ENCODE measurements at regions not wholly inside any gene's neighbourhood (a gene's known extent, or its start where the extent isn't known, plus 50 kb on each side); places are given as distances from the start of the nearest gene placed in this dataset.

DNA sequence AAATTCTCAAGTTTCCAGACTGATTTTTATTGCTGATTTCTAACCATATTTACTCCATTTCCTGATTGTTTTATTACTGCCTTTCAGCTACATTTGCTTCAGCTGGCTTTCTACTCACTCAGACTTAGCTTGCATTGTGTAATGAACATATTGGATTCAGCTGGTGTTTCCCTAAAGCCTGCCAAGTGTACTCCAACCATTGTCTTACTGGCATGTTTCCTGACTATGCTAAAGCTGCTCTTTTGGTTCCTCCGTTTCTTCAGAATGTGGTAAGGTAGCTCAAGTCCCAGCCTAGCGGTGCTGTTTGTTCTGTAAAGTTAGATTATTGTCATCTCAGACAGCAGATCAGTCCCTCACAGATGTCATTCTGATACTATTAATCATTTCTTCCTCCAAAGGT, 53.1 kb upstream of the GLRA2 start:
- no peak for TF ChIP-seq EZH2phosphoT487 (IDR thresholded peaks at IDR 0.05; ENCODE audit: borderline replicate concordance)
- no peak for TF ChIP-seq CTCF (conservative IDR thresholded peaks at IDR 0.05; ENCODE audit: low read length)
- Histone ChIP-seq H3K27me3 (ENCODE audit: insufficient read depth, low read length, poor library complexity, severe bottlenecking) (no peaks in the 10 kb centered on the region), H3F3A (ENCODE audit: low read depth) (no peaks in the 10 kb centered on the region), H2AFZ (ENCODE audit: low read length) (no peak overlapping the region), H3K4me2 (ENCODE audit: low read depth, low read length, poor library complexity, severe bottlenecking) (no peak overlapping the region), H3K4me1 (ENCODE audit: insufficient read depth, low read length, poor library complexity, severe bottlenecking) (no peaks in the 10 kb centered on the region), H3K4me3 (ENCODE audit: low read length, poor library complexity, severe bottlenecking) (no peak overlapping the region), H3K9me2 (replicated peaks; ENCODE audit: low read depth, low read length) (no peaks in the 10 kb centered on the region), H3K36me3 (ENCODE audit: insufficient read depth, low read length) (no peaks in the 10 kb centered on the region), H3K9me3 (ENCODE audit: insufficient read depth, low read depth, low read length) (no peaks in the 10 kb centered on the region), H4K20me1 (ENCODE audit: insufficient read depth, low read length, poor library complexity, severe bottlenecking) (no peaks in the 10 kb centered on the region), H3K79me2 (ENCODE audit: insufficient read depth, low read length) (no peaks in the 10 kb centered on the region), H3K9ac (ENCODE audit: low read depth, low read length, poor library complexity, severe bottlenecking) (no peak overlapping the region)

DNA sequence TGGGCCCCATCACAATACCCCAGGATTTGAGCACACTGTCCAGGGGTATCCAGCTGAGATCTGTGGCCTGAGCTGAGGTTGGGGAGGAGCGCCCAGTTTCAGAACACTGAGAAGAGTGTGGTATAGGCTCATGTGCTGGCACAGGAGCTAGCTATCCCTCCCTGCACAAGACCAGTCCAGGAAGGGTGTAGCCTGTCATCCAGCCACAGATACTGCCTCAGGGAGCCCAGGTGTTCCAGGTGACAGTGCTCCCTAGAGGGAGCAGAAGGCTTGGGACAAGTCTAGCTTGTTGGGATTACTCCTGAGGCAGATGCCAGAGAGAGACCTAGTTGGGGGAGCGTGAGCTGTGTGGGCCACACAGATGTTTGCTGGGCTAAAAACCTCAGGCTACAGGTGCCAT, 79.6 kb upstream of the GLRA2 start:
- Histone ChIP-seq H3K36me3 (ENCODE audit: insufficient read depth, low read length) (no peaks in the 10 kb centered on the region), H3K4me3 (ENCODE audit: low read length, poor library complexity, severe bottlenecking) (no peak overlapping the region), H3K9me2 (replicated peaks; ENCODE audit: low read depth, low read length) (no peaks in the 10 kb centered on the region), H3K9ac (ENCODE audit: low read depth, low read length, poor library complexity, severe bottlenecking) (no peak overlapping the region), H3K4me1 (ENCODE audit: insufficient read depth, low read length, poor library complexity, severe bottlenecking) (no peaks in the 10 kb centered on the region), H3K9me3 (ENCODE audit: insufficient read depth, low read depth, low read length) (no peaks in the 10 kb centered on the region), H2AFZ (ENCODE audit: low read length) (no peak overlapping the region), H3K27me3 (ENCODE audit: insufficient read depth, low read length, poor library complexity, severe bottlenecking) (no peaks in the 10 kb centered on the region), H4K20me1 (ENCODE audit: insufficient read depth, low read length, poor library complexity, severe bottlenecking) (no peaks in the 10 kb centered on the region), H3F3A (ENCODE audit: low read depth) (no peaks in the 10 kb centered on the region), H3K79me2 (ENCODE audit: insufficient read depth, low read length) (no peaks in the 10 kb centered on the region), H3K4me2 (ENCODE audit: low read depth, low read length, poor library complexity, severe bottlenecking) (no peak overlapping the region)
- TF ChIP-seq CTCF (conservative IDR thresholded peaks at IDR 0.05; ENCODE audit: low read length) = no peak
- no peak for TF ChIP-seq EZH2phosphoT487 (IDR thresholded peaks at IDR 0.05; ENCODE audit: borderline replicate concordance)

GRCh38 chrX:14448406-14448805, 80.9 kb upstream of the GLRA2 start:
- Histone ChIP-seq H2AFZ (ENCODE audit: low read length) (no peak overlapping the region), H3K4me2 (ENCODE audit: low read depth, low read length, poor library complexity, severe bottlenecking) (no peak overlapping the region), H3K4me1 (ENCODE audit: insufficient read depth, low read length, poor library complexity, severe bottlenecking) (no peaks in the 10 kb centered on the region), H3K9ac (ENCODE audit: low read depth, low read length, poor library complexity, severe bottlenecking) (no peak overlapping the region), H3K9me3 (ENCODE audit: insufficient read depth, low read depth, low read length) (no peaks in the 10 kb centered on the region), H3K79me2 (ENCODE audit: insufficient read depth, low read length) (no peaks in the 10 kb centered on the region), H4K20me1 (ENCODE audit: insufficient read depth, low read length, poor library complexity, severe bottlenecking) (no peaks in the 10 kb centered on the region), H3K36me3 (ENCODE audit: insufficient read depth, low read length) (no peaks in the 10 kb centered on the region), H3K9me2 (replicated peaks; ENCODE audit: low read depth, low read length) (no peaks in the 10 kb centered on the region), H3K4me3 (ENCODE audit: low read length, poor library complexity, severe bottlenecking) (no peak overlapping the region), H3F3A (ENCODE audit: low read depth) (no peaks in the 10 kb centered on the region), H3K27me3 (ENCODE audit: insufficient read depth, low read length, poor library complexity, severe bottlenecking) (no peaks in the 10 kb centered on the region)
- TF ChIP-seq EZH2phosphoT487 (IDR thresholded peaks at IDR 0.05; ENCODE audit: borderline replicate concordance) = no peak
- no peak for TF ChIP-seq CTCF (conservative IDR thresholded peaks at IDR 0.05; ENCODE audit: low read length)

All from Loucy (cell line).